Natural killer cell (primary cell): ENCODE measurements at regions not wholly inside any gene's neighbourhood (a gene's known extent, or its start where the extent isn't known, plus 50 kb on each side); places are given as distances from the start of the nearest gene placed in this dataset.

Experiments
- ATAC-seq, 3 donors: fragments of 150-1000 bp in 2 of 3; fragments of 200-7000 bp in 1 of 3; cut with Tn5 transposase; 1 replicate in 1 of 3; 2 replicates in 2 of 3; pipeline ENCODE4 v1.10.0; 2021; ENCODE audit warnings: mild to moderate bottlenecking in 2 of 3, moderate library complexity in 2 of 3
- DNase-seq, 2 donors: peaks; one replicate each; pipeline versions ENCODE4 v3.0.0 to v3.0.0-alpha.2; 2013 to 2021; ENCODE audit warnings: mixed read lengths in 1 of 2
- H3K27ac ChIP-seq: one replicate; pipeline ENCODE4 v1.5.1; 2013; ENCODE audit warnings: mild to moderate bottlenecking, low read length
- H3K27me3 ChIP-seq: one replicate; pipeline ENCODE4 v1.6.1; 2013; ENCODE audit warnings: low read length; ENCODE audit not compliant: control insufficient read depth, insufficient read depth
- H3K36me3 ChIP-seq: one replicate; pipeline ENCODE4 v1.6.1; 2013; ENCODE audit warnings: low read length; ENCODE audit not compliant: control insufficient read depth, insufficient read depth
- H3K4me1 ChIP-seq: one replicate; pipeline ENCODE4 v1.6.1; 2013; ENCODE audit warnings: low read length; ENCODE audit not compliant: control insufficient read depth, insufficient read depth
- H3K4me3 ChIP-seq: one replicate; pipeline ENCODE4 v1.5.1; 2013; ENCODE audit warnings: low read length
- H3K9me3 ChIP-seq: one replicate; pipeline ENCODE4 v1.6.1; 2013; ENCODE audit warnings: low read length; ENCODE audit not compliant: control insufficient read depth, insufficient read depth
- H3K27ac Mint-ChIP-seq, 2 donors: one replicate each; pipeline ENCODE4 v1.8.0; 2022; ENCODE audit warnings: mild to moderate bottlenecking in 2 of 2, mixed read lengths in 2 of 2, moderate library complexity in 1 of 2
- H3K27me3 Mint-ChIP-seq, 2 donors: one replicate each; pipeline ENCODE4 v1.8.0; 2022; ENCODE audit warnings: low read depth in 2 of 2, mixed read lengths in 2 of 2
- H3K36me3 Mint-ChIP-seq: one replicate; pipeline ENCODE4 v1.8.0; 2022; ENCODE audit warnings: mixed read lengths
- H3K4me1 Mint-ChIP-seq, 2 donors: one replicate each; pipeline ENCODE4 v1.8.0; 2022; ENCODE audit warnings: mixed read lengths in 2 of 2
- H3K4me3 Mint-ChIP-seq: one replicate; pipeline ENCODE4 v1.8.0; 2022; ENCODE audit warnings: mild to moderate bottlenecking, moderate library complexity, mixed read lengths
- H3K9me3 Mint-ChIP-seq, 2 donors: one replicate each; pipeline ENCODE4 v1.8.0; 2022; ENCODE audit warnings: mixed read lengths in 2 of 2
- CTCF ChIP-seq: fragments of 200-600 bp; IDR thresholded peaks from one replicate; pipeline ENCODE4 v1.8.0; 2022; ENCODE audit warnings: antibody characterized with exemption
- WGBS: methylation state at CpG from one replicate; pipeline ENCODE4 v1.1.7; 2013; ENCODE audit warnings: missing lambda C conversion rate; ENCODE audit not compliant: insufficient coverage; 5-methylcytosine and 5-hydroxymethylcytosine counted together
- intact Hi-C: fragments of 100-400 bp; cut with micrococcal nuclease; formaldehyde crosslinking; loops from one replicate; pipeline ENCODE4 v1.14.2; 2022

GRCh38 chr2:151137526-151137925 lies 124.1 kb downstream of the RBM43 start:
- H3K9me3 ChIP-seq, result no peaks in the 10 kb centered on the region
- H3K4me3 Mint-ChIP-seq, result no peak overlapping the region
- WGBS, result no CpG with 5 or more reads among the region's 5 CpGs
- H3K27ac ChIP-seq, result no peak overlapping the region
- ATAC-seq, result no peak
- no peak overlapping the region for H3K4me3 ChIP-seq
- no peak for TF ChIP-seq CTCF
- DNase-seq, result no peak
- H3K27me3 ChIP-seq, result no peaks in the 10 kb centered on the region
- no peak overlapping the region for H3K27ac Mint-ChIP-seq
- no peaks in the 10 kb centered on the region for H3K36me3 Mint-ChIP-seq
- no peaks in the 10 kb centered on the region for H3K27me3 Mint-ChIP-seq
- H3K9me3 Mint-ChIP-seq, result no peaks in the 10 kb centered on the region
- H3K4me1 ChIP-seq, result no peaks in the 10 kb centered on the region
- H3K4me1 Mint-ChIP-seq, result no peaks in the 10 kb centered on the region
- no peaks in the 10 kb centered on the region for H3K36me3 ChIP-seq
- intact Hi-C loops, result no loop called here

- H3K36me3 Mint-ChIP-seq, result no peaks in the 10 kb centered on the region
- H3K9me3 Mint-ChIP-seq, result peaks cover 2 to 5% of the 10 kb centered on the region in 2 donors
- no peak for ATAC-seq
- DNase-seq, result no peak
- H3K4me1 ChIP-seq, result no peaks in the 10 kb centered on the region
- no peak overlapping the region for H3K27ac Mint-ChIP-seq
- H3K27me3 Mint-ChIP-seq, result no peaks in the 10 kb centered on the region
- H3K4me3 ChIP-seq, result no peak overlapping the region
- no peaks in the 10 kb centered on the region for H3K27me3 ChIP-seq
- intact Hi-C loops, result no loop called here
- 96% methylated on average over 2 of the region's 2 CpGs for WGBS
- no peak overlapping the region for H3K4me3 Mint-ChIP-seq
- H3K4me1 Mint-ChIP-seq, result no peaks in the 10 kb centered on the region
- no peak overlapping the region for H3K27ac ChIP-seq
- no peaks in the 10 kb centered on the region for H3K9me3 ChIP-seq
- no peaks in the 10 kb centered on the region for H3K36me3 ChIP-seq
- no peak for TF ChIP-seq CTCF
Observed at GRCh38 chr2:151120011-151120410, 141.7 kb downstream of the RBM43 start.

GRCh38 chr2:151119374-151119773 lies 142.3 kb downstream of the RBM43 start:
- ATAC-seq (no peak), DNase-seq (no peak)
- no peak overlapping the region for H3K4me3 Mint-ChIP-seq
- no peaks in the 10 kb centered on the region for H3K36me3 Mint-ChIP-seq
- peaks cover 2 to 6% of the 10 kb centered on the region in 2 donors for H3K9me3 Mint-ChIP-seq
- Histone ChIP-seq H3K27me3 (no peaks in the 10 kb centered on the region), H3K27ac (no peak overlapping the region), H3K9me3 (no peaks in the 10 kb centered on the region), H3K4me3 (no peak overlapping the region), H3K36me3 (no peaks in the 10 kb centered on the region), H3K4me1 (no peaks in the 10 kb centered on the region)
- H3K27me3 Mint-ChIP-seq, result no peaks in the 10 kb centered on the region
- no peaks in the 10 kb centered on the region for H3K4me1 Mint-ChIP-seq
- no peak for TF ChIP-seq CTCF
- H3K27ac Mint-ChIP-seq, result no peak overlapping the region
- intact Hi-C loops, result no loop called here

- no peaks in the 10 kb centered on the region for H3K27me3 ChIP-seq
- H3K36me3 Mint-ChIP-seq, result no peaks in the 10 kb centered on the region
- no peak overlapping the region for H3K27ac ChIP-seq
- H3K4me3 Mint-ChIP-seq, result no peak overlapping the region
- no peaks in the 10 kb centered on the region for H3K4me1 ChIP-seq
- ATAC-seq (no peak), DNase-seq (no peak)
- H3K36me3 ChIP-seq, result no peaks in the 10 kb centered on the region
- H3K27ac Mint-ChIP-seq, result no peak overlapping the region
- H3K27me3 Mint-ChIP-seq, result peaks cover 0 to 9% of the 10 kb centered on the region in 2 donors
- no peaks in the 10 kb centered on the region for H3K9me3 ChIP-seq
- H3K4me3 ChIP-seq, result no peak overlapping the region
- TF ChIP-seq CTCF, result no peak
- H3K9me3 Mint-ChIP-seq, result peaks cover 4 to 6% of the 10 kb centered on the region in 2 donors
- intact Hi-C loops, result no loop called here
- no peaks in the 10 kb centered on the region for H3K4me1 Mint-ChIP-seq
Observed at GRCh38 chr2:151118269-151118668, 143.4 kb downstream of the RBM43 start.
